ENCODE measurements at regions not wholly inside any gene's neighbourhood (a gene's known extent, or its start where the extent isn't known, plus 50 kb on each side); places are given as distances from the start of the nearest gene placed in this dataset.

GRCh38 chr14:44070046-44070445 is 437.0 kb downstream of the FSCB start:
- ChIA-PET POLR2A (no interaction called here), CTCF (no interaction called here)
- 59% methylated on average over 3 of the region's 3 CpGs for WGBS (ENCODE audit: missing lambda C conversion rate)
- Histone ChIP-seq H3K9me3 (no peaks in the 10 kb centered on the region), H3K4me3 (no peak overlapping the region), H3K4me2 (no peak overlapping the region), H3K27ac (no peak overlapping the region), H3K4me1 (no peaks in the 10 kb centered on the region)
- ATAC-seq (no peak), FAIRE-seq (no peak), DNase-seq (ENCODE audit: low read depth in 1 of 2, low spot score in 1 of 2) (no peak)
- TF ChIP-seq RCOR1 (IDR thresholded peaks at IDR 0.05; ENCODE audit: low read depth, low read length), result no peak
- TF ChIP-seq E2F6 (IDR thresholded peaks at IDR 0.05; ENCODE audit: borderline replicate concordance, low read depth), result no peak
- no peak for TF ChIP-seq ELK1 (IDR thresholded peaks at IDR 0.05; ENCODE audit: low read depth, low read length)
- TF ChIP-seq CBX2 (IDR thresholded peaks at IDR 0.05; ENCODE audit: borderline replicate concordance, low read depth), result no peak
- no peak for TF ChIP-seq RFX5 (IDR thresholded peaks at IDR 0.05)

- Histone ChIP-seq H3K4me3 (no peak overlapping the region), H3K9me3 (no peaks in the 10 kb centered on the region), H3K4me2 (no peak overlapping the region), H3K4me1 (no peaks in the 10 kb centered on the region), H3K27ac (no peak overlapping the region)
- TF ChIP-seq MAZ (IDR thresholded peaks at IDR 0.05; ENCODE audit: borderline replicate concordance, low read depth, low read length) (no peak), EHF (CRISPR knock-in tag; IDR thresholded peaks at IDR 0.05) (no peak), FOSB (CRISPR knock-in tag; IDR thresholded peaks at IDR 0.05) (no peak), REST (IDR thresholded peaks at IDR 0.05) (no peak), CHD4 (IDR thresholded peaks at IDR 0.05; ENCODE audit: borderline replicate concordance) (no peak), EHMT2 (IDR thresholded peaks at IDR 0.05; ENCODE audit: low read depth) (no peak), KDM1A (IDR thresholded peaks at IDR 0.05; ENCODE audit: low read depth) (no peak), GATA3 (IDR thresholded peaks at IDR 0.05; ENCODE audit: borderline replicate concordance) (no peak), ELK1 (IDR thresholded peaks at IDR 0.05; ENCODE audit: low read depth, low read length) (no peak), NFE2L2 (conservative IDR thresholded peaks at IDR 0.05; ENCODE audit: low read length) (no peak), HOXB5 (CRISPR knock-in tag; IDR thresholded peaks at IDR 0.05) (no peak), ZC3H11A (IDR thresholded peaks at IDR 0.05) (no peak), MAFK (IDR thresholded peaks at IDR 0.05; ENCODE audit: partially characterized antibody) (no peak), ATOH8 (CRISPR knock-in tag; IDR thresholded peaks at IDR 0.05; ENCODE audit: low read depth) (no peak), RNF2 (IDR thresholded peaks at IDR 0.05; ENCODE audit: borderline replicate concordance, low read depth) (no peak), ZSCAN20 (CRISPR knock-in tag; IDR thresholded peaks at IDR 0.05) (no peak), EP300 (IDR thresholded peaks at IDR 0.05) (no peak), E2F6 (IDR thresholded peaks at IDR 0.05; ENCODE audit: borderline replicate concordance, low read depth) (no peak), RARB (CRISPR knock-in tag; IDR thresholded peaks at IDR 0.05) (no peak), USF2 (IDR thresholded peaks at IDR 0.05) (no peak)
- WGBS (ENCODE audit: missing lambda C conversion rate), result 37% methylated on average over 3 of the region's 3 CpGs
- no peak for FAIRE-seq
- no peak for ATAC-seq
- ChIA-PET POLR2A (no interaction called here), CTCF (no interaction called here)
- no peak for DNase-seq (ENCODE audit: low read depth in 1 of 2, low spot score in 1 of 2)
These were observed 453.7 kb downstream of the FSCB start for GRCh38 chr14:44053422-44053821.
